Heart left ventricle (tissue), 16 donors: ENCODE measurements at regions not wholly inside any gene's neighbourhood (a gene's known extent, or its start where the extent isn't known, plus 50 kb on each side); places are given as distances from the start of the nearest gene placed in this dataset.

Source experiments
- ATAC-seq, 4 donors: fragments of 200-7000 bp; cut with Tn5 transposase; one replicate each; pipeline ENCODE4 v1.9.1; 2020 to 2022; ENCODE audit warnings: moderate library complexity in 4 of 4, mild to moderate bottlenecking in 3 of 4, moderate number of reproducible peaks in 1 of 4
- DNase-seq, 5 donors: peaks; one replicate each; pipeline ENCODE4 v3.0.0-alpha.2; 2020
- H3K27ac ChIP-seq, 12 donors: fragments of 200-600 bp; sonication (generic) in 4 of 12; one replicate each; pipeline versions ENCODE4 v1.5.0 to v1.8.0; 2016 to 2022; ENCODE audit warnings: mild to moderate bottlenecking in 2 of 12
- H3K27me3 ChIP-seq, 9 donors: fragments of 200-600 bp; sonication (generic) in 2 of 9; one replicate each; pipeline versions ENCODE4 v1.5.1 to v1.8.0; 2016 to 2022; ENCODE audit warnings: mild to moderate bottlenecking in 3 of 9
- H3K36me3 ChIP-seq, 9 donors: fragments of 200-600 bp; sonication (generic) in 2 of 9; one replicate each; pipeline versions ENCODE4 v1.5.0 to v1.8.0; 2018 to 2022; ENCODE audit warnings: mild to moderate bottlenecking in 2 of 9
- H3K4me1 ChIP-seq, 12 donors: fragments of 200-600 bp; sonication (generic) in 4 of 12; one replicate each; pipeline versions ENCODE4 v1.5.0 to v1.8.0; 2016 to 2022; ENCODE audit warnings: mild to moderate bottlenecking in 3 of 12
- H3K4me3 ChIP-seq, 12 donors: fragments of 200-600 bp; sonication (generic) in 4 of 12; one replicate each; pipeline versions ENCODE4 v1.5.0 to v1.8.0; 2017 to 2022; ENCODE audit warnings: mild to moderate bottlenecking in 9 of 12, moderate library complexity in 4 of 12
- H3K9me3 ChIP-seq, 12 donors: fragments of 200-600 bp; sonication (generic) in 4 of 12; one replicate each; pipeline versions ENCODE4 v1.5.0 to v1.8.0; 2016 to 2022; ENCODE audit warnings: mild to moderate bottlenecking in 1 of 12
- POLR2A ChIP-seq, 2 donors: fragments of 450-650 bp; IDR thresholded peaks; one replicate each; pipeline ENCODE4 v1.6.1; 2017; ENCODE audit warnings: antibody characterized with exemption in 2 of 2, mild to moderate bottlenecking in 2 of 2, moderate library complexity in 2 of 2
- WGBS, 4 donors: extraction: QIAGEN DNeasy Blood & Tissue Kit in 2 of 4; methylation state at CpG; one replicate each; pipeline versions ENCODE4 v1.1.5 to v1.1.7; 2013 to 2018; 5-methylcytosine and 5-hydroxymethylcytosine counted together
- intact Hi-C, 10 donors: fragments of 100-400 bp; cut with DNase I; formaldehyde crosslinking; loops; one replicate each; pipeline versions ENCODE4 v1.11.1 to v1.14.2; 2022
- TF ChIP-seq, protein P1 (sequence below), 12 donors: fragments of 200-600 bp; sonication (generic) in 4 of 12; IDR thresholded peaks; one replicate each; pipeline versions ENCODE4 v1.5.0 to v1.8.0; 2018 to 2022; ENCODE audit warnings: antibody characterized with exemption in 12 of 12, mild to moderate bottlenecking in 5 of 12
- donor health status: ischemic (EF 13 %, LVEDD 7.1; RV severe dilation, severe dysfunction).
- donor health status: healthy with polysubstance abuse.
- donor health status: DM: no; HTN: yes; CAD: no.
- donor health status: DM: no; HTN: no; CAD: no.
- donor health status: ischemic (EF 25% LVEDD 6.9; RV normal size, moderate dysfunction).
- donor health status: ischemic (EF 25% LVEDD 5.7; RV mildly dilated, moderate dysfunction).
- donor health status: healthy.
- donor health status: DM: yes; HTN: yes; CAD: no.
- donor health status: ischemic (EF 35%, LVEDD 5.7; RV mildly dilated, moderate dysfunction).
- donor health status: nonischemic (EF 11% LVEDD 7.7; RV severe dilation, severe dysfunction).
- donor health status: DM: yes; HTN: yes; CAD: no.
- donor health status: PGD.
- donor health status: ischemic (EF 29% LVEDD 5.4; RV normal size, mild dysfunction).
- donor health status: nonischemic (EF 23%, LVEDD 6.1; RV moderate dilation, normal function).

DNA sequence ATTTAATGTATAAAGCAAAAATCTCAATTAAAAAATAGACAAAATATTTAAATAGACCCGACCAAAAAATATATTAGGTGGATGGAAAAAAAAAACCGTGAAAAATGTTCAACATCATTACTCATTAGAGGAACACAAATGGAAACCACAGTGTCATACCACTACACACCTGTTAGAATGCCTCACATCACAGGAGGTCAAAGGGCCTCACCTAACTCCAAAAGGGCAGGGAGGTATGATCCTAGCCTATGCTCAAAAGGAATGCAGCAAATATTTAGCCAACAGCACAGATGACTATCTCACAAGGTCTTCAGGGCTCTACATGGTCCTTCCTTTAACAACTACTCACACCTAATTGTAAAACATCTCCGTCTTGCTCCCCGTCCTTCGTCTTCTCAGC, 185.5 kb upstream of the SETBP1 start:
- Histone ChIP-seq H3K27me3 (no peaks in the 10 kb centered on the region), H3K4me1 (no peaks in the 10 kb centered on the region), H3K36me3 (no peaks in the 10 kb centered on the region), H3K9me3 (no peaks in the 10 kb centered on the region), H3K4me3 (no peak overlapping the region), H3K27ac (no peak overlapping the region)
- ATAC-seq = no peak
- 87 to 95% (median 93%) methylated on average over 5 of the region's 5 CpGs for WGBS, 4 donors
- no peak for DNase-seq
- TF ChIP-seq POLR2A (IDR thresholded peaks at IDR 0.05) = no peak
- TF ChIP-seq, protein P1, sequence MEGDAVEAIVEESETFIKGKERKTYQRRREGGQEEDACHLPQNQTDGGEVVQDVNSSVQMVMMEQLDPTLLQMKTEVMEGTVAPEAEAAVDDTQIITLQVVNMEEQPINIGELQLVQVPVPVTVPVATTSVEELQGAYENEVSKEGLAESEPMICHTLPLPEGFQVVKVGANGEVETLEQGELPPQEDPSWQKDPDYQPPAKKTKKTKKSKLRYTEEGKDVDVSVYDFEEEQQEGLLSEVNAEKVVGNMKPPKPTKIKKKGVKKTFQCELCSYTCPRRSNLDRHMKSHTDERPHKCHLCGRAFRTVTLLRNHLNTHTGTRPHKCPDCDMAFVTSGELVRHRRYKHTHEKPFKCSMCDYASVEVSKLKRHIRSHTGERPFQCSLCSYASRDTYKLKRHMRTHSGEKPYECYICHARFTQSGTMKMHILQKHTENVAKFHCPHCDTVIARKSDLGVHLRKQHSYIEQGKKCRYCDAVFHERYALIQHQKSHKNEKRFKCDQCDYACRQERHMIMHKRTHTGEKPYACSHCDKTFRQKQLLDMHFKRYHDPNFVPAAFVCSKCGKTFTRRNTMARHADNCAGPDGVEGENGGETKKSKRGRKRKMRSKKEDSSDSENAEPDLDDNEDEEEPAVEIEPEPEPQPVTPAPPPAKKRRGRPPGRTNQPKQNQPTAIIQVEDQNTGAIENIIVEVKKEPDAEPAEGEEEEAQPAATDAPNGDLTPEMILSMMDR (IDR thresholded peaks at IDR 0.05) = no peak
- intact Hi-C loops = no loop called here

DNA sequence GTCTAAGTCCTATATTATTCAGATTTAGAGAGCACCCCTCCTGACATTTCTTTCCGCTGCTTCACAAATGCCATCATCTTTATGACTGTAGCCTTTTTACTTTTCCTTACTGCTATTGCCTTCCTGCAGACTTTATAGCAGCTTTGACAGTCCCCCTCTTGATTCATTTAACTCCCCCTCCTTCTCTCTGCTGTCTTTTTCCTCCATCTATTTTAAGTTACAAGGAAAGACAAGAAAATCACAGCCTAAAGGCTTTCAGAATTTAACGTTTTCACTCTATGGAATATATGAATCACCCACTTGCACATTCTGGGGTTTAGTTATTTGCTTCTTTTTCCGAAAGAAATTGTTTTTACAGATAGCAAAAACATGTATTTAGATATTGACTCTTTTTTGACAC, 183.4 kb upstream of the SETBP1 start:
- WGBS, 4 donors = 53 to 67% (median 62%) methylated on average over 3 of the region's 3 CpGs
- Histone ChIP-seq H3K27ac (peak overlapping the region in 1 of 12 donors; percentile 58), H3K9me3 (no peaks in the 10 kb centered on the region), H3K36me3 (no peaks in the 10 kb centered on the region), H3K4me3 (no peak overlapping the region), H3K27me3 (no peaks in the 10 kb centered on the region), H3K4me1 (no peaks in the 10 kb centered on the region)
- TF ChIP-seq, protein P1 (IDR thresholded peaks at IDR 0.05) = no peak
- intact Hi-C loops = no loop called here
- no peak for ATAC-seq
- DNase-seq = no peak

DNA sequence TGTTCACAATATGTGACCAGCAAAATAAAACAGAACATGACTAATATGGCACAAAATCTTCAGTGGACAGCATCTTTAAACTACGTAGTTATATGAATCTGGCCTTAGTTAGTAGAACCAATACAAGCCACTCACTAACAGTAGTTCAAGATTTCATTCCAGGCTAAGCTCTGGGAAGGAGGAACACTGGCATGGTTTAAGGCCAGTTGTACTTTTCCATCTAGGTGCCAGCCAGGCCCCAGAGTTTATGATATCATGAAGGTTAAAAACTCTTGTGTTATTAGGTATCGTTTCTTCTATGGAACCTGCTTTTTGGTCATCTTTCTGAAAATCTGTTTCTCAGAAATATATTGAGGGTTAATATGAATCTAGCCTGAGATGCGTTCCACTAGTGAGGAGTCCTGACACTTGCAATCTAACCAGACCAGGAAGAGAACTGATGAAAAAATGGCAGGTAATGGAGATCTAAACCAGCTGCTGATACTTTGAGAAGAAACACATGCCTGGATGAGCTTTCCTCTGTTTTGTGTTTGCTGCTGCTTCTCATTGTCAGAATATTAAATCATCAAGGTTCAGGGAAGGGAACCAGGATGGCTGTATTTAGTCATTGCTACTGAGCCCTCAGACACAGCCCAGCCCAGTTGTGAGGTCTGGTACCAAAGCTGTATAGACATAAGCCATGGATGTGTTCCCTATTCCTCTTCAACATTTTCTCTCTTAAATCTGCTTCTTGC, 182.8 kb upstream of the SETBP1 start:
- 81 to 90% (median 83%) methylated on average over 3 of the region's 3 CpGs for WGBS, 4 donors

DNA sequence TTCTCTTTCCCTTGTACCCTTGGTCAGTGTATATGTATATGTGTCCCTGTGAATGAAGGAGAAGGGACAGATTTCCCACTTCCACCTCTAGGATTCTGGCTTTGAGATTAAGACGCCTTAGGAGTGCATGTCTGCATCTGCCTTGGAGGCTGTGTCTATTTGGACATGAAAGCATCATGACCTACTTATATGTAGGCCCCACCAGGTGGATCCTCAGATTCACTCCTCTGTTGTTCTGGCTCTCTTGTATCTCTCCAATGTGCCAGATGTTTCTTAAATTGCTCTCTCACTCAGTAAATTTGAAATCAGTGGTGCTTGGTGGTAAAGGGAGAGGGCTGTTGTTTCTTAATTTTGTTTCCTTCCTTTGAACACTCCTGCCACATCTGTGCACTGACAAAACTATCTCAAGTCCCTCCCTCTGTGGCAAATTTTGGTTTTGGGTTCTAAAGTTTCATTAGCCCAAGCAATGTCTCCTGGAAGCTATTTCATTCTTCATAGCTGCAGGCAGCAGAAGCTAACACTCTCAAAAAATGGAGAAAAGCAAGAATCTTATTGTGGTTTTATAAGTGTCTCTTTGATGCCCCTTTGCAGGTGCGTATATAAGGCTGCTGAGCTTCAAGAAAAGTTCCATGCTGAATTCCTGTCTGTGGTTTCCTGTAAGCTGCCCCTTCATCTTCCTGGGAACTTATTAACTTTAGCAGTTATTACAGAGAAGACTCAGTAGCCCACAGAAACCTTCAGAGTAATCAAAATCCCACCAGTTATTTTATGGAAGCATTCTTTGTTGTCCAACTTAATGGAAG, 179.7 kb upstream of the SETBP1 start:
- WGBS, 4 donors = 72 to 89% (median 86%) methylated on average over 2 of the region's 2 CpGs
- Histone ChIP-seq H3K27ac (no peak overlapping the region), H3K4me3 (no peak overlapping the region), H3K36me3 (no peaks in the 10 kb centered on the region), H3K4me1 (no peaks in the 10 kb centered on the region), H3K9me3 (no peaks in the 10 kb centered on the region), H3K27me3 (no peaks in the 10 kb centered on the region)
- no peak for ATAC-seq
- intact Hi-C loops = no loop called here
- TF ChIP-seq, protein P1 (IDR thresholded peaks at IDR 0.05) = no peak
- TF ChIP-seq POLR2A (IDR thresholded peaks at IDR 0.05) = no peak
- DNase-seq = no peak

More for the DNA sequence above, 182.8 kb upstream of the SETBP1 start:
- Histone ChIP-seq H3K9me3 (no peaks in the 10 kb centered on the region), H3K36me3 (no peaks in the 10 kb centered on the region), H3K27ac (peak overlapping the region in 1 of 12 donors; percentile 58), H3K27me3 (no peaks in the 10 kb centered on the region), H3K4me1 (no peaks in the 10 kb centered on the region), H3K4me3 (no peak overlapping the region)
- ATAC-seq = no peak
- DNase-seq = no peak
- TF ChIP-seq POLR2A (IDR thresholded peaks at IDR 0.05) = no peak
- TF ChIP-seq, protein P1 (IDR thresholded peaks at IDR 0.05) = no peak
- intact Hi-C loops = no loop called here
